ENCODE measurements at regions not wholly inside any gene's neighbourhood (a gene's known extent, or its start where the extent isn't known, plus 50 kb on each side); places are given as distances from the start of the nearest gene placed in this dataset.

GRCh38 chr4:79495447-79495846, 87.4 kb upstream of the GK2 start:
- H4K20me1 ChIP-seq (ENCODE audit: insufficient read depth, poor library complexity, severe bottlenecking): no peaks in the 10 kb centered on the region
- H3K9me2 ChIP-seq (replicated peaks; ENCODE audit: insufficient read depth): no peaks in the 10 kb centered on the region
- H2AFZ ChIP-seq: no peak overlapping the region
- no peak overlapping the region for H3K4me2 ChIP-seq
- H3K4me1 ChIP-seq (ENCODE audit: insufficient read depth): no peaks in the 10 kb centered on the region
- no peaks in the 10 kb centered on the region for H3K36me3 ChIP-seq (replicated peaks; ENCODE audit: insufficient read depth, low read depth)
- no peaks in the 10 kb centered on the region for H3K79me2 ChIP-seq
- DNase-seq (ENCODE audit: low spot score): no peak
- H3K9me3 ChIP-seq (ENCODE audit: low read depth): no peaks in the 10 kb centered on the region
- no peak overlapping the region for H3K27ac ChIP-seq
- no peaks in the 10 kb centered on the region for H3K27me3 ChIP-seq
- no peak overlapping the region for H3K4me3 ChIP-seq
- 3% methylated on average over 1 of the region's 1 CpG for WGBS (ENCODE audit: low lambda C conversion rate, missing lambda C conversion rate)
- TF ChIP-seq CTCF (IDR thresholded peaks at IDR 0.05; ENCODE audit: poor library complexity): no peak
- no peak for TF ChIP-seq EZH2phosphoT487 (IDR thresholded peaks at IDR 0.05; ENCODE audit: low read depth, severe bottlenecking, unreplicated experiment)
- no peak for TF ChIP-seq EZH2 (IDR thresholded peaks at IDR 0.05; ENCODE audit: borderline replicate concordance)

GRCh38 chr4:79492148-79492547, 84.1 kb upstream of the GK2 start:
- no peak for DNase-seq (ENCODE audit: low spot score)

GRCh38 chr4:79489506-79489905, 81.5 kb upstream of the GK2 start:
- WGBS (ENCODE audit: low lambda C conversion rate, missing lambda C conversion rate): 100% methylated on average over 2 of the region's 2 CpGs
- H3K27ac ChIP-seq: no peak overlapping the region
- H3K36me3 ChIP-seq (replicated peaks; ENCODE audit: insufficient read depth, low read depth): no peaks in the 10 kb centered on the region
- H3K9me2 ChIP-seq (replicated peaks; ENCODE audit: insufficient read depth): no peaks in the 10 kb centered on the region
- DNase-seq (ENCODE audit: low spot score): no peak
- H4K20me1 ChIP-seq (ENCODE audit: insufficient read depth, poor library complexity, severe bottlenecking): no peaks in the 10 kb centered on the region
- TF ChIP-seq EZH2phosphoT487 (IDR thresholded peaks at IDR 0.05; ENCODE audit: low read depth, severe bottlenecking, unreplicated experiment) (no peak), CTCF (IDR thresholded peaks at IDR 0.05; ENCODE audit: poor library complexity) (no peak)
- no peaks in the 10 kb centered on the region for H3K27me3 ChIP-seq
- no peak overlapping the region for H3K4me2 ChIP-seq
- no peak overlapping the region for H2AFZ ChIP-seq
- H3K4me3 ChIP-seq: no peak overlapping the region
- H3K4me1 ChIP-seq (ENCODE audit: insufficient read depth): no peaks in the 10 kb centered on the region
- H3K79me2 ChIP-seq: no peaks in the 10 kb centered on the region
- no peaks in the 10 kb centered on the region for H3K9me3 ChIP-seq (ENCODE audit: low read depth)

More at GRCh38 chr4:79492148-79492547, 84.1 kb upstream of the GK2 start:
- Histone ChIP-seq H3K4me3 (no peak overlapping the region), H2AFZ (no peak overlapping the region), H3K9me2 (replicated peaks; ENCODE audit: insufficient read depth) (no peaks in the 10 kb centered on the region), H3K36me3 (replicated peaks; ENCODE audit: insufficient read depth, low read depth) (no peaks in the 10 kb centered on the region), H3K27me3 (no peaks in the 10 kb centered on the region), H3K4me2 (no peak overlapping the region), H4K20me1 (ENCODE audit: insufficient read depth, poor library complexity, severe bottlenecking) (no peaks in the 10 kb centered on the region), H3K4me1 (ENCODE audit: insufficient read depth) (no peaks in the 10 kb centered on the region), H3K79me2 (no peaks in the 10 kb centered on the region), H3K27ac (no peak overlapping the region), H3K9me3 (ENCODE audit: low read depth) (no peaks in the 10 kb centered on the region)
- 92% methylated on average over 3 of the region's 3 CpGs for WGBS (ENCODE audit: low lambda C conversion rate, missing lambda C conversion rate)
- TF ChIP-seq EZH2 (IDR thresholded peaks at IDR 0.05; ENCODE audit: borderline replicate concordance) (no peak), CTCF (IDR thresholded peaks at IDR 0.05; ENCODE audit: poor library complexity) (no peak), EZH2phosphoT487 (IDR thresholded peaks at IDR 0.05; ENCODE audit: low read depth, severe bottlenecking, unreplicated experiment) (no peak)

- Histone ChIP-seq H3K27ac (no peak overlapping the region), H3K4me2 (no peak overlapping the region), H3K9me2 (replicated peaks; ENCODE audit: insufficient read depth) (no peaks in the 10 kb centered on the region), H3K4me3 (no peak overlapping the region), H4K20me1 (ENCODE audit: insufficient read depth, poor library complexity, severe bottlenecking) (no peaks in the 10 kb centered on the region), H3K27me3 (no peaks in the 10 kb centered on the region), H3K36me3 (replicated peaks; ENCODE audit: insufficient read depth, low read depth) (no peaks in the 10 kb centered on the region), H3K79me2 (no peaks in the 10 kb centered on the region), H3K4me1 (ENCODE audit: insufficient read depth) (no peaks in the 10 kb centered on the region), H2AFZ (no peak overlapping the region), H3K9me3 (ENCODE audit: low read depth) (no peaks in the 10 kb centered on the region)
- DNase-seq (ENCODE audit: low spot score): no peak
- 92% methylated on average over 2 of the region's 2 CpGs for WGBS (ENCODE audit: low lambda C conversion rate, missing lambda C conversion rate)
- no peak for TF ChIP-seq CTCF (IDR thresholded peaks at IDR 0.05; ENCODE audit: poor library complexity)
- TF ChIP-seq EZH2 (IDR thresholded peaks at IDR 0.05; ENCODE audit: borderline replicate concordance): no peak
- TF ChIP-seq EZH2phosphoT487 (IDR thresholded peaks at IDR 0.05; ENCODE audit: low read depth, severe bottlenecking, unreplicated experiment): no peak
Measured at GRCh38 chr4:79476196-79476595, 68.2 kb upstream of the GK2 start.

All from hepatocyte (in vitro differentiated cells).